ENCODE measurements at regions not wholly inside any gene's neighbourhood (a gene's known extent, or its start where the extent isn't known, plus 50 kb on each side); places are given as distances from the start of the nearest gene placed in this dataset.

DNA sequence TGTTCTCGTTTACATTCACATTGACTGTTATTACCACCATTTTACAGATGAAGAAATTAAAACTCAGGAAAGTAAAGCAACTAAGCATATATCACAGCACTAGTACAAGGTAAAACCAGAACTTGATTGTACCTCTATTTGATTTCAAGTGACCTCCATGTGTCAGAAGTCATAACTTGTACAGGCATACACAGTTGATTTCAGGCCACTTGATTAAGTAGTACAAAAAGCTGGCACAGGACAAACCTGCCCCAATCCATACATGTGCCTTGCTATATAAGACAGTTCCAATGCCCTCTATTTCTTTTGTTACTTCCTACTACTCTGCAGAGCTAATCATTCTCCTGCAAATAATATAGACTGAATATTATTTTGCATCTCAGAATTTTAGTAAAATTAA lies 58.8 kb upstream of the VGLL2 start (continued):
- TF ChIP-seq, protein P1, sequence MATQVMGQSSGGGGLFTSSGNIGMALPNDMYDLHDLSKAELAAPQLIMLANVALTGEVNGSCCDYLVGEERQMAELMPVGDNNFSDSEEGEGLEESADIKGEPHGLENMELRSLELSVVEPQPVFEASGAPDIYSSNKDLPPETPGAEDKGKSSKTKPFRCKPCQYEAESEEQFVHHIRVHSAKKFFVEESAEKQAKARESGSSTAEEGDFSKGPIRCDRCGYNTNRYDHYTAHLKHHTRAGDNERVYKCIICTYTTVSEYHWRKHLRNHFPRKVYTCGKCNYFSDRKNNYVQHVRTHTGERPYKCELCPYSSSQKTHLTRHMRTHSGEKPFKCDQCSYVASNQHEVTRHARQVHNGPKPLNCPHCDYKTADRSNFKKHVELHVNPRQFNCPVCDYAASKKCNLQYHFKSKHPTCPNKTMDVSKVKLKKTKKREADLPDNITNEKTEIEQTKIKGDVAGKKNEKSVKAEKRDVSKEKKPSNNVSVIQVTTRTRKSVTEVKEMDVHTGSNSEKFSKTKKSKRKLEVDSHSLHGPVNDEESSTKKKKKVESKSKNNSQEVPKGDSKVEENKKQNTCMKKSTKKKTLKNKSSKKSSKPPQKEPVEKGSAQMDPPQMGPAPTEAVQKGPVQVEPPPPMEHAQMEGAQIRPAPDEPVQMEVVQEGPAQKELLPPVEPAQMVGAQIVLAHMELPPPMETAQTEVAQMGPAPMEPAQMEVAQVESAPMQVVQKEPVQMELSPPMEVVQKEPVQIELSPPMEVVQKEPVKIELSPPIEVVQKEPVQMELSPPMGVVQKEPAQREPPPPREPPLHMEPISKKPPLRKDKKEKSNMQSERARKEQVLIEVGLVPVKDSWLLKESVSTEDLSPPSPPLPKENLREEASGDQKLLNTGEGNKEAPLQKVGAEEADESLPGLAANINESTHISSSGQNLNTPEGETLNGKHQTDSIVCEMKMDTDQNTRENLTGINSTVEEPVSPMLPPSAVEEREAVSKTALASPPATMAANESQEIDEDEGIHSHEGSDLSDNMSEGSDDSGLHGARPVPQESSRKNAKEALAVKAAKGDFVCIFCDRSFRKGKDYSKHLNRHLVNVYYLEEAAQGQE (IDR thresholded peaks at IDR 0.05) = no peak
- no peak for TF ChIP-seq SP1 (IDR thresholded peaks at IDR 0.05)

DNA sequence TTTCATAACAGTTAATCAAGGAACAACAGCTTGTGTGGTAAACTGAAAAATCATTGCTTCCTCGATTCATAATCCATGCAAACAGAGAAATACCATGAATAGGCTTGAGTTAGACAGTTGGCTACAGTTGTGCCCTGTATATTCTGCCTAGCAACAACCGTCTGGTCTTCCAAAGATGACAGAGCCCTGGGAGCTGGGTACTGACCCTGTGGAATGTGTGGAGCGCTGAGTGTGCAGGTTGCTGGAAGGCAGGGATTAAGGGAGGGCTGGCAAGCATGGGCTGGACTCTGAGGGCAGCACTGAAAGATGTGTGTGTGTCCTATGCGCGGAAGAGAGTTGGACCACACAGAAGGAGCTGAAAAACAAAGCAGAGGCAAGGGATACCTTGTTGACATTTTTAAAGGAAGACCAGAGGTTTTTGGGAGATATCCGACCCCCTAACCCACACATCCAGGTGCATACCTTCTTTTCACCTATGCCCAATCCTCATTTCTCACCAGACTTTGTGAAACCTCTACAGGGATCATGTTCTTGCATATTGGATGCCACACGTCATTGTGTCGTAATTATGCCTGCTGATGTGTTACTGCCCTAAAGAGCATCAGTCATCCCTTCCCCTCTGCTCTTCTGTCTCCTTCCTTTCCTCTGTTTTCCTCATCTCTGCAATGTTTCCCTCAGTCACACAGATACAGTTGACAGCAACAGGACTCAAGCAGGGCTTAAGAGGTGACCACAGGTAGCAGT lies 58.2 kb upstream of the VGLL2 start:
- no peak for DNase-seq (ENCODE audit: low spot score)
- Histone ChIP-seq H3K36me3 (ENCODE audit: control insufficient read depth in 4 of 4, insufficient read depth in 3 of 4, low read depth in 1 of 4, low read length in 3 of 4) (no peaks in the 10 kb centered on the region), H3K4me1 (ENCODE audit: control insufficient read depth in 4 of 4, insufficient read depth in 4 of 4, low read length in 3 of 4) (no peaks in the 10 kb centered on the region), H3K9ac (ENCODE audit: low read depth in 1 of 2, low read length in 2 of 2) (no peak overlapping the region), H3K9me3 (ENCODE audit: control insufficient read depth in 4 of 4, low read length in 3 of 4) (no peaks in the 10 kb centered on the region), H3K27me3 (ENCODE audit: control insufficient read depth in 4 of 4, insufficient read depth in 4 of 4, low read length in 3 of 4) (peaks cover 0 to 10% (median 0%) of the 10 kb centered on the region in 4 donors), H3K4me3 (ENCODE audit: low read depth in 1 of 3, low read length in 3 of 3) (no peak overlapping the region), H3K27ac (ENCODE audit: low read depth in 1 of 2, low read length in 2 of 2) (no peak overlapping the region)
- 55% methylated on average over 8 of the region's 8 CpGs for WGBS
- TF ChIP-seq JUND (IDR thresholded peaks at IDR 0.05) (no peak), TAF1 (conservative IDR thresholded peaks at IDR 0.05) (no peak), RAD21 (IDR thresholded peaks at IDR 0.05) (no peak), NR2F2 (IDR thresholded peaks at IDR 0.05) (no peak), EGR1 (IDR thresholded peaks at IDR 0.05; ENCODE audit: low read depth in 2 of 2) (no peak), HNF4G (IDR thresholded peaks at IDR 0.05) (no peak), GABPA (IDR thresholded peaks at IDR 0.05 in 1 of 2, conservative IDR thresholded peaks at IDR 0.05 in 1 of 2) (no peak), SP1 (IDR thresholded peaks at IDR 0.05) (no peak), YY1 (IDR thresholded peaks at IDR 0.05) (no peak), RXRA (IDR thresholded peaks at IDR 0.05) (no peak)
- TF ChIP-seq, protein P1 (IDR thresholded peaks at IDR 0.05) = no peak
- TF ChIP-seq, protein P2, sequence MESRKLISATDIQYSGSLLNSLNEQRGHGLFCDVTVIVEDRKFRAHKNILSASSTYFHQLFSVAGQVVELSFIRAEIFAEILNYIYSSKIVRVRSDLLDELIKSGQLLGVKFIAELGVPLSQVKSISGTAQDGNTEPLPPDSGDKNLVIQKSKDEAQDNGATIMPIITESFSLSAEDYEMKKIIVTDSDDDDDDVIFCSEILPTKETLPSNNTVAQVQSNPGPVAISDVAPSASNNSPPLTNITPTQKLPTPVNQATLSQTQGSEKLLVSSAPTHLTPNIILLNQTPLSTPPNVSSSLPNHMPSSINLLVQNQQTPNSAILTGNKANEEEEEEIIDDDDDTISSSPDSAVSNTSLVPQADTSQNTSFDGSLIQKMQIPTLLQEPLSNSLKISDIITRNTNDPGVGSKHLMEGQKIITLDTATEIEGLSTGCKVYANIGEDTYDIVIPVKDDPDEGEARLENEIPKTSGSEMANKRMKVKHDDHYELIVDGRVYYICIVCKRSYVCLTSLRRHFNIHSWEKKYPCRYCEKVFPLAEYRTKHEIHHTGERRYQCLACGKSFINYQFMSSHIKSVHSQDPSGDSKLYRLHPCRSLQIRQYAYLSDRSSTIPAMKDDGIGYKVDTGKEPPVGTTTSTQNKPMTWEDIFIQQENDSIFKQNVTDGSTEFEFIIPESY (IDR thresholded peaks at IDR 0.05) = no peak
